Activated naive CD4-positive, alpha-beta T cell treated with Interleukin-2 at 50 U/mL for 16 hours (primary cell): ENCODE measurements at regions not wholly inside any gene's neighbourhood (a gene's known extent, or its start where the extent isn't known, plus 50 kb on each side); places are given as distances from the start of the nearest gene placed in this dataset.

Experiments
- DNase-seq: peaks from one replicate; pipeline ENCODE4 v3.0.0-alpha.2; 2020

- DNase-seq: no peak
These were observed 1866.1 kb upstream of the NUDT12 start for GRCh38 chr5:105428451-105429380.

GRCh38 chr5:105414067-105414466 is 1851.5 kb upstream of the NUDT12 start:
- DNase-seq: no peak

GRCh38 chr5:105413406-105413990 is 1850.9 kb upstream of the NUDT12 start:
- DNase-seq: no peak

- no peak for DNase-seq
These were observed 1847.1 kb upstream of the NUDT12 start for GRCh38 chr5:105409695-105410094.

DNA sequence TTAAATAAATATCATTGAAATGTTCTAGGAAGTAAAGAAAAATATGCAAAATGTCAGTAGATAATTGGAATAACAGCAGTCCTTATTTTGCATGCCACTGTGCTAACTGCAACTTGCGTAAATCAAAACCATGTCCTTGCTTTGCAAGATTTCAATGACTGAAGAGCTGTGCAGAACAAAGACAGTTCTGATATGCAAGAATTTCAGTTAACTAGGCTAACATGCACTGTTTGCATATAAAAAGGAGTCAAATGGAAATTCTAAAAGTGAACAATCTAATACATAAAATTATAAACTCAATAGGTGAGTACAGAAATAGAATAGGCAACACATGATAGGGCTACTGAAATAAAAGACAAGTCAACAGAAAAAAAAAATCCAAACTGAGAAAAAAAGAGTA is 1844.6 kb upstream of the NUDT12 start:
- DNase-seq: no peak

DNA sequence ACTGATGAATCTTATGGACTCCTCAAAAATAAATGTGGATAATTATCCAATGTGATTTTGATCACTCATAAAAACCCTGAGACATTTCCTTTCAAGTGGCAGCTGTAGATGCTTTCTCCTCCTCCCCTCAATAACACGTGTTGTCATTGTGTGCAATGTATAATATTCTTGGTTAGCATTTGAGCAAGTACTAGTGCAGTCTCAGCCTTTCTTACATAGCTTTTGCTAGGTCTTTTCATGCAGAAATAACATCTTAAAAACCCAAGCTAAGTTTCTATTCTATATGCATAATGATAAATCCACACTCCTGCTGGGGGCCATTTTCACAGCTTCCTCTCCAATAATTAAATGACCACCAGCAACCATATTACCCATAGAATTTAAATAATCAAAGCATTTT is 1835.2 kb upstream of the NUDT12 start:
- no peak for DNase-seq

DNA sequence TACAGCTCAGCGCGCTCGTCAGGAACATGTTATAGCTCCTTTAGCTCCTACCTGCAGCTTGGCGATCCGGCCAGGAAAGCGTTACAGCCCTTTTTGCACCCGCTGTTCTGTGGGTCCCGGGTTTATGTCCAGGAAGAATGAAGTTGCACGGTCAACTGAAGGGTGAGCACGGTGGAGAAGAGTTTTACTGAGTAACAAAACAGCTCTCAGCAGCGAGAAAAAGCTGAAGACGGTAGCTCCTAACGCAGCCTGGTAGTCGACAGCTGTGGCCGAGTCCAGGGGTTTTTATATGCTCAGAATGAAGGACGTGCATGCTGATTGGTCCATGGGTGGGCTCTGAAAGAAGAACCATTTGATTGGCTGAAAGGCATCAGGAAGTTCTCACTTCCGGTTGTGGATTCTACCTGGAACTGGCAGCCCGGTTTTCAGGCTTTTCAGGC is 1830.1 kb upstream of the NUDT12 start:
- DNase-seq: no peak

DNA sequence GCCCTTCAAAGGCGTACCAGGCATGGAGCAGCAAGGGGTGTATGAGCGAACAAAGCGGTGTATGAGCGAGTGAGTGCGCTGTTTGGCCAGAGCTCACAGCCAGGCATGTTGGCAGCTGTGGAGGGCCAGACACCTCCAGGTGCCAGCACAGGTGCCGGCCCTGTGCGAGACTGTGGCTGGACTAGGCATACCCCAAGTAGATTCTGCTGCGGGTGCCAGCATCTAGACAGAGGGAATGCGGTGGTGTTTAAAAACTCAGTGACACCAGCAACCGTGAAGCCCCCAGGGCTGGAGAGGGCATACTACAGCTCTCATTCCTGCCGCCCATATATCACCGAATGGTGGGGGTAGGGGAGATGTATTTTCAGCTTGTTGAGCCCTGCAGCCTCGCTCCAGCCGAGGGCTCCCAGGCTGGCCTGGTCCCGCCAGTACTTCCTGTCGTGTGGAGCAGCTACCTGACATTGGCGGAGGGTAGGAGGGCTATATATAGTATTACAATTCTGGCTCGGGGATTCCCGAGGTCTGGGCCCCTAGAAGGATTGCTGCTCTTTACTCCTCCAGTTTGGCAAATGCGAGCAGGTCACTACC is 1829.6 kb upstream of the NUDT12 start:
- DNase-seq: no peak

DNA sequence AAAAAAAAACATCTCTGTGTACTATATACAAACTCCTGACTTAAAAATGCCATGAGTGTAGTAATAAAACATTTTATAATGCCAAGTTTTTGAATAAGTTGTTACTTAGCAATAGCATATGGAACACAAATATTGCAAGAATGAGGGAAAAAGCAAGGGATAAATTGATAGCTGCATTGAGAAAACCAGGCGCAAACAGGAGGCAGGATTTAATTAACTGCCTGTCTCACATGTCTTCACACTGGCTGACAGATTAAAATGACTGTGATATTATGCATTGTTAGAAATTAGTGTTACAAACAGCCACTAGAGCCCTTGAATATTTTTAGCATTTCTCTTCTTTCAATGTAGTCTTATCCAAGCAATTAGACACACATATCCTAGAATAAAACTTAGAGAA is 1817.5 kb upstream of the NUDT12 start:
- no peak for DNase-seq

DNA sequence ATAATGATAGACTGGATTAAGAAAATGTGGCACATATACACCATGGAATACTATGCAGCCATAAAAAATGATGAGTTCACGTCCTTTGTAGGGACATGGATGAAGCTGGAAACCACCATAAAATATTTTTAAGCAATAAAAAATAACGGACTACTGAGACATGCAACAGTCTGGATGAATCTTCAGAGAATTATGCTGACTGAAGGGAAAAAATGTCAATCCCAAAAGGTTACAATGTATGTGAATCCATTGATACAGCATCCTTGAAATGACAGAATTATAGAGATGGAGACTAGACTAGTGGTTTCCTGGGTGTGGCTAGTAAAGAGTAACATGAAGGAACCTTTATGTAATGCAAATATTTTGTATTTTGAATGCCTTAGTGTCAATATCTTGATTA is 1808.6 kb upstream of the NUDT12 start:
- no peak for DNase-seq

DNA sequence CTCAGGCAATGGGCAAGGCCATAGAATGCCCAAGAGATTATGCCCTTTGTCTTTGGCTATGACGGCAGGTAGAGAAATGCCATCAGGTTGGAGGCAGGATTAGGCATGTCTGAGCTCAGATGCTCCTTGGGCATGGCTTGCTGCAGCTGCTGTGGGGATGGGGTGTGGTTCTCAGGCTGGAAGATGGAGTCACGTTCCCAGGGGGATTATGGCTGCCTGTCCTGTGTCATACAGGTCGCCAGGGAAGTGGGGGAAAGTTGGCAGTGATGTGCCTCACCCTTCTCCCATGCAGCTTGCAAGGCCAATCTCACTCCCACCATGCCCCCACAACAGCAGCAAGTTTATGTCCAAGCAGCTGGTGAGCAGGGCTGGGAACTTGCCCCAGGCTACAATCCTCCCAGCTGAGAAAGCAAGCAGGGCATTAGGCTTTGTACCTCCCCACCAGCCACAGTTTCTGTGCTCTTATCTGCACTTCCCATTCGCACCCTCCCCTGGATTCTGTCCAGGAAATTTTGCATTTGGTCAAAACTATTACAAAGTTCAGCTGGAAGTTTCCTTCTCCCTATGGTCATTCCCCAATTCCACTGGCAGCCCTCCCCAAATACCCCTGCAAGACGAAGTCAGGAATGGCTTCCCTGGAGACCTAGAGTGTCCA is 1788.0 kb upstream of the NUDT12 start:
- DNase-seq: no peak

GRCh38 chr5:105331558-105331957 is 1769.0 kb upstream of the NUDT12 start:
- DNase-seq: no peak

DNA sequence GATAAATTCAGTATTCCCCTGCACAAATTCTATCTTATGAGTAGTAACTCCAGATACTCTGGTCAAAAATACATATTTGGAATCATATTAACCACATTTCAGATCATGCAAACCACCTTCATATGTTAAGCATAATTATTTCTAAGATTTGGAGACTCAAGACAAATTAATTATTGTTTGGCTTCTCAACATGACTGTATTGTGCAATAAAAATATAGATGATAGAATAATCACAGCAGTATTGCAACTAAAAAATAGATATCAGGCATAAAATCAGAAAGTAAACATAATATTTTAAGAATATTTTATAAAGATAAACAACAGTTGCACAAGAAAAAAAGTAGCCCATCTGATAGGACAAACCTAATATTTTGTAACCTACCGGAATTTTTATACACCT is 1767.6 kb upstream of the NUDT12 start:
- no peak for DNase-seq

DNA sequence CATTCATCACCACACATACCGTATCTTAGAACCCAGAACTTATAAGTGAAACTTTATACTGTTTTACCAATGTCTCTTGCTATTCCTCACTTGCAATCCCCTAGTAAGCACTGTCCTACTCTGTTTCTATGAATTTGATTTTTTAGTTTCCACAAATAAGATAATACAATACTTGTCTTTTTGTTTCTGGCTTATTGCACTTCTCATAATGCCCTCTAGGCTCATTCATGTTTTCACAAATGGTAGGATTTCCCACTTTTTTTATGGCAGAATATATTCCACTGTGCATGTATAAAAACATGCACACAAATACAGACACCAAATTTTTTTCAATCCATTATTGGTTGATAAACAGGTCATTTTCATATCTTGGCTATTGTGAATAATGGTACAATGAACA is 1742.3 kb upstream of the NUDT12 start:
- DNase-seq: no peak

- no peak for DNase-seq
These were observed 1726.4 kb upstream of the NUDT12 start for GRCh38 chr5:105288946-105289345.

GRCh38 chr5:105283134-105283533 is 1720.5 kb upstream of the NUDT12 start:
- no peak for DNase-seq

DNA sequence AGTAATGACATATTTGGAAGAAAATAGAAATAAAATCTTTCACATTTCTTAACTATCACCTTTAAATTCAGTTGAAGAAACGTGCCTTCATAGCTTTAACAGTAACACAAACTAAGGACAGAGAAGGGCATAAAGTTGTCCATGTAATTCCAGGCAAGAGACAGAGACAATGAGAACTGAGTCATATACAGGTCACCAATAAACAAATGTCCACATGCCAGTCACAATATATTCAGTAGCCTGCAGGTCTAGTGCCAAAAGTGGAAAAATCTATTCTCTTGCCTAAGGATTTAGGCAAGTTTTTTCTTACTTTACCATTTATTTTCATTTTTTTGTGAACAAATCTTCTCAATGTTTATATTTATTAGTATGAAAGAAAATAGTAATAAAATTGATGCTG is 1711.5 kb upstream of the NUDT12 start:
- DNase-seq: no peak

DNA sequence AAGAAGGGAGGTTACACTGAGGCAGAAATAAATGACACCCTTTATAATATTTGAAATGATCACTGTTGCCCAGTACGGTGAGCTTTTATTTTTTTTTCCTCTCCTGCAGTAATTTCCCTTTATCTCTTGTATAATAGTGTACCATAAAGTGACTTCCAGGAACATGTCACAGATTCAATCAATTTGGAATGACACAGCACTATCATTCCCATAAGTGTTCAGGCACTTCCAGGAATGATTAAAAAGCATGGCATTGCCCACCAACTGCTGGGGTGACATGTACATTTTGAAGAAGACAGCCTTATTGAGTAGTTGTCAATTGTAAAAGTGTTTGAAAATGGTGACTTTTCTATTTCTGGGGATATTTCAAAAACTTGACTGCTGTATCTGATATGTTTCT is 1700.9 kb upstream of the NUDT12 start:
- no peak for DNase-seq

DNA sequence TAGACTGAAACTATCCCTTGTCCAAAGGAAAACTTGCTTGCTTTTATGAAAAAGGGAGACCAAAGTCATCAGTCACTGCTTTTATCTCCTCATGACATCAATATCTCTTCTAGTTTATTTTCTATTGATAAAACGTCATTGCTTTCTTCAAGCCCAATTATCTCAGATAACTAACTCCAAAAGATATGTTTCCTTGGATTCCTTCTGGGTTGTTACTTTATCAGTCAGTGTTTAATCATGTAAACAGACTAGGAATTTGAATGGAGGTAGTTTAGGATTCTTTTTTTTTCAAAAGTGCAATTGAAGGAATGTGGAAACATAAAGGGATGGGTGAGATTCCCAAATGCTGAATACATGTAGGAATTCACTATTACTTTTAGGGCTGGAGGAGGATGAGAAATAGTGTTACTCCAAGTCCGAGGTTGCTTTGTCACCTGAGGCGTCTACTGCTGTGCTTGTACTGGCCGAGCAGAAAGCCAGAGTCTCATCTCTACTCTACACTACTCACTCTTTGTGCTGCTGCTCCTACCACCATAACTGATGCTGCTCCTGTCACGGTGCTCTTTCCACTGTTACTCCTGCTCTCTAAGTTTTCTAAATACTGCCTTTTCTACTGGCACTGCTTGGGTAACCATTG is 1697.1 kb upstream of the NUDT12 start:
- DNase-seq: no peak

GRCh38 chr5:105238561-105238960 is 1676.0 kb upstream of the NUDT12 start:
- DNase-seq: no peak

DNA sequence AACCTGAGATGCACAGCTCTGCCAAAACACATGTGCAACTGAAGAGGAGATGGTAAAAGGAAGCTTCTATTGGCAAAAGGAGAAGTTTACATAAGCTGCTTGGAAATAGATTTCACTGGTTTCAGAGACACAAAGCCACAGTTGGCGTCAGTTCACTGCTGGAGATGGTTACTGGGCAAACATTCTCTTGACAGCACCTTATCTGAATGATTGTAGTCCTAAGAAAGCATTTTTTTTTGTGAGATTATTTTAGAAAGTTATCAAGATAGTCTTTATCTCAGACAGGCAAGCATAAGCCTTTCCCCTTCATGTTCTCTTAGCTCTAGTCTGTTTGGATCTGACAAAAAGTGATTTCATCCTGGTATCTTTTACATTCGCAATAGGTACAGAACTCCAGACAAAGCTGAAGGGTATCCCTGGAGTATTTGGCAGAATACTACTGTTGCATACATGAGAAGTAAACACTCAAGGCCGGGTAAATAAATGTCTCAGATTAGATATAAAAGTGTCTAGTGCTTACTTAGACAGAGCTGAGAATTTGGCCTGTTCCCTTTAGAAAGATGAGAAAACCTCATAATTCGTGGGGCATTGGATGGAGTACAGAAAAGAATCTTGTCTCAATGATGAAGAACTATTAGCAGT is 1668.0 kb upstream of the NUDT12 start:
- no peak for DNase-seq

- no peak for DNase-seq
These were observed 1655.4 kb upstream of the NUDT12 start for GRCh38 chr5:105218018-105218417.

DNA sequence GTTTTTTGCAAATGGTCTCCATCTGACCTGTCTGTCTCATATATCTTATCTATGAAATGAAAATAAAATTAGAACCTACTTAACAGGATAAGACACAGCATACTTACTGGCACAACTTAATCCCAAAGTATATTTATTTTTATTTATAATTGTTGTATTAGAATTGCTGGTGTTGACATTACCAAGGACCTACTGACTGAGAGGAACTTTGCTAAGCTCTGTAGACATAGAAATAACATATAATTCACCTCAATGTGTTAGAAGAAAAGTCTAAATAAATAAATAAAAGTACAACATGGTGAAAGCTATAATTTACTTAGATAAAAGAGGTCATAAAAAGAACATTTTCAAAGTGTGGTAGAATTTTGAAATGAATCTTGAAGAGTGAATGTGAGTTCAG is 1650.5 kb upstream of the NUDT12 start:
- DNase-seq: no peak
